Psoas muscle (tissue), 7 donors: ENCODE measurements at regions not wholly inside any gene's neighbourhood (a gene's known extent, or its start where the extent isn't known, plus 50 kb on each side); places are given as distances from the start of the nearest gene placed in this dataset.

Source experiments
- ATAC-seq, 4 donors: fragments of 200-7000 bp; cut with Tn5 transposase; one replicate each; pipeline ENCODE4 v1.9.1; 2020; ENCODE audit warnings: moderate library complexity in 3 of 4, mild to moderate bottlenecking in 2 of 4
- DNase-seq, 2 donors: peaks; one replicate each; pipeline ENCODE4 v3.0.0-alpha.2; 2020
- H3K27ac ChIP-seq: fragments of 200-600 bp; one replicate; pipeline ENCODE4 v1.8.0; 2022
- H3K27me3 ChIP-seq, 3 donors: fragments of 200-600 bp in 1 of 3; one replicate each; pipeline versions ENCODE4 v1.6.1 to v1.8.0; 2013 to 2022; ENCODE audit warnings: low read length in 2 of 3, mild to moderate bottlenecking in 2 of 3, moderate library complexity in 1 of 3; ENCODE audit not compliant: insufficient read depth in 3 of 3
- H3K36me3 ChIP-seq, 2 donors: fragments of 200-600 bp in 1 of 2; one replicate each; pipeline versions ENCODE4 v1.6.1 to v1.8.0; 2013 to 2022; ENCODE audit warnings: low read depth in 1 of 2, mild to moderate bottlenecking in 1 of 2, moderate library complexity in 1 of 2; ENCODE audit not compliant: insufficient read depth in 1 of 2
- H3K4me1 ChIP-seq: fragments of 200-600 bp; one replicate; pipeline ENCODE4 v1.8.0; 2022
- H3K4me3 ChIP-seq: fragments of 200-600 bp; one replicate; pipeline ENCODE4 v1.8.0; 2022; ENCODE audit warnings: mild to moderate bottlenecking
- H3K9me3 ChIP-seq: fragments of 200-600 bp; one replicate; pipeline ENCODE4 v1.8.0; 2022
- WGBS, 3 donors: extraction: QIAGEN DNeasy Blood & Tissue Kit; methylation state at CpG; one replicate each; pipeline versions ENCODE4 v1.1.6 to v1.1.7; 2013; 5-methylcytosine and 5-hydroxymethylcytosine counted together
- intact Hi-C, 2 donors: fragments of 100-400 bp; cut with DNase I; formaldehyde crosslinking; loops; one replicate each; pipeline versions ENCODE4 v1.11.0 to v1.14.2; 2022
- TF ChIP-seq, protein P1 (sequence below): fragments of 200-600 bp; IDR thresholded peaks from one replicate; pipeline ENCODE4 v1.8.0; 2022; ENCODE audit warnings: antibody characterized with exemption
- donor health status: healthy with polysubstance abuse.
- donor health status: DM: no; HTN: no; CAD: no; lungs with moderate emphysema.
- donor health status: Bipolar disorder and iron deficiency.
- donor health status: healthy.
- donor health status: DM: yes; HTN: yes; CAD: no.
- donor health status: DM: no; HTN: no; CAD: no.
- donor health status: DM: yes; HTN: yes; CAD: no.

DNA sequence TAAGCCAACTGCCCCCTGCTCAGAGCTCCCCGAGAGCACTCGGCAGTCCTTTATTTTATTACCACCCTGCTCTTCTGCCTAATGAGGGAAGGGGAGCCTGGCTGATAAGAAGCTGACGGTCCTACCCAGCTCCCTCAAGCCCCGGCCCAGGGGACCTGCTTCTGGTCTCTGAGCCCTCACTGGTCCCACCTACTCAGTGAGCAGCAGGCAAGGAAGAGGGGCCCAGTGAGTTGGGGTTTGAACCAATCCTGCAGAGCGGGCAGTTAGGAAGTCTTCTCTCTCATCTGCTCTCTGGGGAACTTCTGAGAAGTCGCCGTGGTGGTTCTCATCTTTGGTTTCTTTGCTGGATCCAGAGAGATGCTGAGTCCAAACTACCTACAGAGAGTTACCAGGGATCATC is 218.9 kb downstream of the NDUFA10 start:
- intact Hi-C loops: no loop called here
- no peak overlapping the region for H3K4me3 ChIP-seq
- no peak for ATAC-seq
- H3K27ac ChIP-seq: no peak overlapping the region
- peaks cover 0 to 2% (median 0%) of the 10 kb centered on the region in 3 donors for H3K27me3 ChIP-seq
- TF ChIP-seq, protein P1, sequence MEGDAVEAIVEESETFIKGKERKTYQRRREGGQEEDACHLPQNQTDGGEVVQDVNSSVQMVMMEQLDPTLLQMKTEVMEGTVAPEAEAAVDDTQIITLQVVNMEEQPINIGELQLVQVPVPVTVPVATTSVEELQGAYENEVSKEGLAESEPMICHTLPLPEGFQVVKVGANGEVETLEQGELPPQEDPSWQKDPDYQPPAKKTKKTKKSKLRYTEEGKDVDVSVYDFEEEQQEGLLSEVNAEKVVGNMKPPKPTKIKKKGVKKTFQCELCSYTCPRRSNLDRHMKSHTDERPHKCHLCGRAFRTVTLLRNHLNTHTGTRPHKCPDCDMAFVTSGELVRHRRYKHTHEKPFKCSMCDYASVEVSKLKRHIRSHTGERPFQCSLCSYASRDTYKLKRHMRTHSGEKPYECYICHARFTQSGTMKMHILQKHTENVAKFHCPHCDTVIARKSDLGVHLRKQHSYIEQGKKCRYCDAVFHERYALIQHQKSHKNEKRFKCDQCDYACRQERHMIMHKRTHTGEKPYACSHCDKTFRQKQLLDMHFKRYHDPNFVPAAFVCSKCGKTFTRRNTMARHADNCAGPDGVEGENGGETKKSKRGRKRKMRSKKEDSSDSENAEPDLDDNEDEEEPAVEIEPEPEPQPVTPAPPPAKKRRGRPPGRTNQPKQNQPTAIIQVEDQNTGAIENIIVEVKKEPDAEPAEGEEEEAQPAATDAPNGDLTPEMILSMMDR: no peak
- no peaks in the 10 kb centered on the region for H3K36me3 ChIP-seq
- WGBS, 3 donors: 78 to 90% (median 81%) methylated on average over 7 of the region's 7 CpGs
- no peaks in the 10 kb centered on the region for H3K9me3 ChIP-seq
- no peak for DNase-seq
- no peaks in the 10 kb centered on the region for H3K4me1 ChIP-seq

DNA sequence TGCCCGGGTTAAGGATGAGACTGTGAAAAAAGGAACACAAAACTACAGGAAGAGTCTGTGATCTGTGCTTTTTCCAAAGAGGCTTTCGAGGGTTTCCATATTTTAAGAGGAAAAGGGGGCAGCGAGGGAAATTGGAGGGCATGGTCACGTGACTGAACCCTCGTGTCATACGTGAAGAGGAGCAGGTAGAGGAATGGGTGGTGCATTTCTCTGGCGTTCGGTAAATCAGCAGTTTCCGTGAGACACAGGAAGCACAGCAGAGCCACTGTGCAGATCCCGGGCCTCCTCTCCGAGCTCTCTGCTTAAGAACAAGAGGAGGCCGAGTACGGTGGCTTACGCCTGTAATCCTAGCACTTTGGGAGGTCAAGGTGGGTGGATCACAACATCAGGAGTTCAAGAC is 219.7 kb downstream of the NDUFA10 start:
- intact Hi-C loops: no loop called here
- Histone ChIP-seq H3K4me3 (no peak overlapping the region), H3K27ac (no peak overlapping the region), H3K4me1 (no peaks in the 10 kb centered on the region), H3K27me3 (peaks cover 0 to 4% (median 0%) of the 10 kb centered on the region in 3 donors), H3K36me3 (no peaks in the 10 kb centered on the region), H3K9me3 (no peaks in the 10 kb centered on the region)
- TF ChIP-seq, protein P1: no peak
- DNase-seq (no peak), ATAC-seq (no peak)
- 75 to 82% (median 82%) methylated on average over 14 of the region's 14 CpGs for WGBS, 3 donors

DNA sequence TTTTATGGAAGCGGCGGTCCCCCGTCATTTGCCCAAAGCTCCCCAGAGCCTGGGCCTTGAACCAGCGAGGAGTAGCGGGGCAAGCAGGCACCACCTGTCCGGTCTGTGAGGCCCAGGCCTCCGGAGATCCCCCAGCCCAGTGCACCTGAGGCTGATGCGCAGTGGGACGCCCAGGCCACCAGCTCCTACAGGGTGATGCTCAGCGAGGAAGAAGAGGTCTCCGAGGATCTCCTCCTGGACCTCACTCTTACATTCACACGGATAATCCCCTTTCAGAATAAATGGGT is 220.2 kb downstream of the NDUFA10 start:
- Histone ChIP-seq H3K36me3 (no peaks in the 10 kb centered on the region), H3K4me3 (no peak overlapping the region), H3K27me3 (peaks cover 0 to 4% (median 0%) of the 10 kb centered on the region in 3 donors), H3K9me3 (no peaks in the 10 kb centered on the region), H3K4me1 (no peaks in the 10 kb centered on the region), H3K27ac (no peak overlapping the region)
- intact Hi-C loops: no loop called here
- ATAC-seq (no peak), DNase-seq (no peak)
- WGBS, 3 donors: 93 to 95% (median 95%) methylated on average over 12 of the region's 12 CpGs
- TF ChIP-seq, protein P1: no peak

DNA sequence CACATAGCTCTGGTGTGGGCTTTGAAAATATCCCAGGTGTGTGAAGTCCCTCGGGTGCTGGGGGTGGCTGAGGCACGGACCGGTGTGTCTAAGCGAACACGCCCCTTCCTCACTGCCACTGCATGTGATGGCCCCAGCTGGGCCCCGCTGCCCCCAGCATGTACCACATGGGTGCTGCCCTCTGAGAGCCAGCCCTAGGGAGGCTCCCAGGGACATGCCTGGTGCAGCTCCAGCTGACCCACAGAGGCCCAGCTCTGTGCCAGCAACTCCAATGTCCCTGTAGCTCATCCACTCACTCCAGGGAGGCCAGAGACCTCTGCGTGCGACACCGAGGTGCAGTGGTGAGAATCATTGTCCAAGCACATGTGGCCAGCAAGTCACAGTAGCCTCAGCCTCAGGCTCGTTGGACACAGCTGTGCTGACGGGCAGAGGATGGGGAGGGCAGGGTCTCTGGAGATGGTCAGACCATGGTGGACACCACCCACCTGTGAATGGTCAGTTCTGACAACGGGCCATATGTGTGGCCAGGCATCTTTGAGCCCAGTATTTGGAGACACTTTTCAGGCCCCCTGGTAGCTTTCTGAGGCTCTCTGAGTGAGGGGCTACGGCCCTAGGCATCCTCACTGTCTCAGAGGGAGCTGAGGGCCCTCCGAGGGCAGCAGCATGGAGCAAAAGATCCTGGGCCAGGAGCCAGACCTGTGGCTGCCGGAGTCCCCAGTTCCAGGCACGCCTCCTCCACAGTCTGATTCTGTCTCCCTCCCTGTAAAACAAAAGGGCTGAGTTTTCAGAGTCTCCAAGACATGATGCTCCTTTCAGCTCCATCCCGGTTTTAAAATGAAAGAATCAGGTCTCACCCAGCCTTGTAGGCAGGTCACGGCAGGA is 220.7 kb downstream of the NDUFA10 start:
- ATAC-seq: no peak
- no peak overlapping the region for H3K4me3 ChIP-seq
- H3K4me1 ChIP-seq: no peaks in the 10 kb centered on the region
- 66 to 69% (median 66%) methylated on average over 18 of the region's 18 CpGs for WGBS, 3 donors
- H3K9me3 ChIP-seq: no peaks in the 10 kb centered on the region
- intact Hi-C loops: no loop called here
- H3K27me3 ChIP-seq: peaks cover 0 to 4% (median 0%) of the 10 kb centered on the region in 3 donors
- H3K36me3 ChIP-seq: no peaks in the 10 kb centered on the region
- DNase-seq: no peak
- TF ChIP-seq, protein P1: no peak
- no peak overlapping the region for H3K27ac ChIP-seq

DNA sequence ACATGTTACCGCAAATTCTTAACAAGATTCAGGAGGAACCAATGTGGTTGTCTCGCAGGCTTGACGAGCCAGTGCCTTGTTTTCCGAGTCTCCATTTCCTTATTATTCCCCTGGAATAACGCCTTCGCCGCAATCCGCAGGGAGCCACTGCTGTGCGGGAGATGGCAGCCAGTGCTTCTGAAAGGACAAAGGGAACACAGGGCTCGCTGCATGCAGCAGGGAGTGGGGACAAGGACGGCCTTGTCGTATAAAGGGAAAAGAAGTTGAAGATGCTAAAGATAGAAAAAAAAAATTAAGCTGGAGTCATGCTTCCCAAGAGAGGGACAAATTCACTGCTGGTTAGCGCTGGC is 221.4 kb downstream of the NDUFA10 start:
- H3K27ac ChIP-seq: no peak overlapping the region
- 68 to 80% (median 74%) methylated on average over 13 of the region's 13 CpGs for WGBS, 3 donors
- no peaks in the 10 kb centered on the region for H3K9me3 ChIP-seq
- H3K36me3 ChIP-seq: no peaks in the 10 kb centered on the region
- no peak for ATAC-seq
- no peak overlapping the region for H3K4me3 ChIP-seq
- TF ChIP-seq, protein P1: no peak
- no peaks in the 10 kb centered on the region for H3K4me1 ChIP-seq
- intact Hi-C loops: no loop called here
- no peak for DNase-seq
- peaks cover 0 to 4% (median 0%) of the 10 kb centered on the region in 3 donors for H3K27me3 ChIP-seq
